HCT116 (cell line): ENCODE measurements at regions not wholly inside any gene's neighbourhood (a gene's known extent, or its start where the extent isn't known, plus 50 kb on each side); places are given as distances from the start of the nearest gene placed in this dataset.

Experiments used
- ATF3 ChIP-seq: IDR thresholded peaks from 2 replicates; pipeline ENCODE4 v1.6.1; 2012
- CEBPB ChIP-seq: IDR thresholded peaks from 2 replicates; pipeline ENCODE4 v1.6.1; 2012; ENCODE audit warnings: low read depth
- CTCF ChIP-seq, 3 experiments: fragments of 200-600 bp in 1 of 3; sonication (generic) in 1 of 3; IDR thresholded peaks in 2 of 3; conservative IDR thresholded peaks in 1 of 3; 2 replicates each; pipeline ENCODE4 v1.5.1; 2012 to 2017; ENCODE audit warnings: low read depth in 2 of 3, low read length in 2 of 3, antibody characterized with exemption in 1 of 3, borderline replicate concordance in 1 of 3, control low read depth in 1 of 3, mild to moderate bottlenecking in 1 of 3, mixed read lengths in 1 of 3, mixed run types in 1 of 3, moderate library complexity in 1 of 3; ENCODE audit not compliant: insufficient read depth in 1 of 3
- EZH2 ChIP-seq: fragments of 200-600 bp; sonication (generic); IDR thresholded peaks from 2 replicates; pipeline ENCODE4 v1.6.1; 2017; ENCODE audit warnings: antibody characterized with exemption, mixed run types
- JUND ChIP-seq: IDR thresholded peaks from 2 replicates; pipeline ENCODE4 v1.6.1; 2012
- SP1 ChIP-seq: IDR thresholded peaks from 2 replicates; pipeline ENCODE4 v1.6.1; 2012; ENCODE audit warnings: low read depth

- TF ChIP-seq CTCF (IDR thresholded peaks at IDR 0.05 in 2 of 3, conservative IDR thresholded peaks at IDR 0.05 in 1 of 3; ENCODE audit: borderline replicate concordance in 1 of 3, insufficient read depth in 1 of 3, low read depth in 2 of 3, low read length in 2 of 3) (no peak), ATF3 (no peak), CEBPB (no peak), SP1 (no peak), EZH2 (no peak), JUND (no peak)
These were observed 1920.5 kb upstream of the PCDH7 start for GRCh38 chr4:28799696-28800095.
